Activated naive CD4-positive, alpha-beta T cell treated with anti-CD3 and anti-CD28 coated beads, Interleukin-2, amount 50 U/mL, for 72 hours (primary cell): ENCODE measurements at regions not wholly inside any gene's neighbourhood (a gene's known extent, or its start where the extent isn't known, plus 50 kb on each side); places are given as distances from the start of the nearest gene placed in this dataset.

Source experiments
- ATAC-seq, 2 donors: fragments of 150-1000 bp; cut with Tn5 transposase; 2 replicates each; pipeline ENCODE4 v1.10.0; 2021; ENCODE audit warnings: mild to moderate bottlenecking in 2 of 2, moderate library complexity in 2 of 2
- DNase-seq, 2 donors: peaks; one replicate each; pipeline ENCODE4 v3.0.0; 2021 to 2022; ENCODE audit warnings: low spot score in 2 of 2
- H3K27ac Mint-ChIP-seq, 2 donors: one replicate each; pipeline ENCODE4 v1.8.0; 2022; ENCODE audit warnings: mild to moderate bottlenecking in 2 of 2, mixed read lengths in 2 of 2
- H3K36me3 Mint-ChIP-seq, 2 donors: one replicate each; pipeline ENCODE4 v1.8.0; 2022; ENCODE audit warnings: mixed read lengths in 2 of 2
- H3K9me3 Mint-ChIP-seq, 2 donors: one replicate each; pipeline ENCODE4 v1.8.0; 2022; ENCODE audit warnings: mixed read lengths in 2 of 2

DNA sequence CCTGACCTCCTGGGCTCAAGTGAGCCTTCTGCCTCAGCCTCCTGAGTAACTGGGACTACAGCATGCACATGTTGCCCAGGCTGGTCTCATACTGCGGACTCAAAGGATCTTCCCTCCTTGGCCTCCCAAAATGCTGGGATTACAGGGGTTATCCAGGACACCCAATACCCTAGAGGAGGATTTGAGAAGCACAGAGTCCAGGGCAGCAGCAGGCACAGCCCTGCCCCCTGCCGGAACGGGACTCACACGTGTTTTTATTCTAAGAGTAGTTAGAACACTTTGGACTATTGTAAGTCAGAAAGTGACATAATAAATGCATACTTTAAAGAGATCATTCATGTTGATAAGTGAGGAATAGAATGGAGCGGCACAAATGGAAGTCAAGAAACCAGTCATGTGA is 80.2 kb downstream of the C6orf118 start:
- DNase-seq (no peak), ATAC-seq (no peak)
- peaks cover 14 to 22% of the 10 kb centered on the region in 2 donors for H3K9me3 Mint-ChIP-seq
- no peaks in the 10 kb centered on the region for H3K36me3 Mint-ChIP-seq
- no peak overlapping the region for H3K27ac Mint-ChIP-seq

DNA sequence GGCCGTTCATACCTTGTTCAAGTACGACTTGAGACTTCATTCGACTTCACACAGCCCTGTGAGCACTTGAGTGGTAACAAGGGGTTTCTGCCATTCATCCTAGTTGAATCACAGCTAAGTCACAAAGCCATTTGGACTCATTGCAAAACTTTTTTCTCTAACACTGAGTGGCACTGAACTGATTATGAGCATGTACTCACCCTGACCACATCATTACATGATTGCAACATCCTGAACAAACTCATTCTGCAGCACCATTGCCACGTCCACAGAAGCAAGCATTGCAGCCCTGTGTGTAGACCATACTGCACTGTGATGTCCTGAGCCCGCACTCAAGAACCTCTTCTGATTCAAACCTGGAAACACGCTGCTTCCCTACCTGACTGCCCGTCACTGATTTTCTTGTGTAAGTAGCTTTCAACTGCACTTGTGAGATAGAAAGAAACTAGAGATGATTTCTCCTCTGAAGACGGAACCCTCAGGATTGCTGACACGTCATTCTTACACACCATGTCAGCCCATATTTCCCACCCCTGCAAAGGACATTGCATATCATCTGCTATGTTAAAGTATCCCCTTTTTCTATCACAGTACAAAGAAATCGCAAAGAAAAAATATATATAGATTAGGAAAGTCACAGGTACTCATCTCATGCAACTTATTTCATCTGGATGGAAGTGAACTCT is 81.6 kb downstream of the C6orf118 start:
- Mint-ChIP-seq H3K9me3 (peaks cover 21 to 25% of the 10 kb centered on the region in 2 donors), H3K36me3 (no peaks in the 10 kb centered on the region), H3K27ac (no peak overlapping the region)
- no peak for DNase-seq
- ATAC-seq: no peak

DNA sequence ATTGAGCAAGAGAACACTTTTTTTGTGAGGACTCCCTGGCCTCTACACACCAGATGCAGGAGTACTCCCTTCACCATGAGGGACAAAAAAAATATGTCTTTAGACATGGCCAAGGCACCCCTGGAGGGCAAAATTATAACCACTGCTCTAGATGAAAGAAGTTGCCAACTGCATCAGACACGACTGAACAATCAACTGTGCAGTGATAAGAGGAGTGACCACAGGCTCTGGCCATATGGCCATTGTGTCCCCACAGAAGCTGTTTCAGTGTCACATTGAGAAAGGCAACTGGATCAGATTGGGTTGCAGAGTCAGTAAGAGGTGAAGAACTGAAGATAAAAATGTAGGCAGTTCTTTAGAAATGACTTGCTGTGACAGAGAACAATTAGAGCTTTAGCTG is 85.7 kb downstream of the C6orf118 start:
- H3K36me3 Mint-ChIP-seq: no peaks in the 10 kb centered on the region
- no peak for ATAC-seq
- DNase-seq: no peak
- no peak overlapping the region for H3K27ac Mint-ChIP-seq
- peaks cover 23 to 34% of the 10 kb centered on the region in 2 donors for H3K9me3 Mint-ChIP-seq

DNA sequence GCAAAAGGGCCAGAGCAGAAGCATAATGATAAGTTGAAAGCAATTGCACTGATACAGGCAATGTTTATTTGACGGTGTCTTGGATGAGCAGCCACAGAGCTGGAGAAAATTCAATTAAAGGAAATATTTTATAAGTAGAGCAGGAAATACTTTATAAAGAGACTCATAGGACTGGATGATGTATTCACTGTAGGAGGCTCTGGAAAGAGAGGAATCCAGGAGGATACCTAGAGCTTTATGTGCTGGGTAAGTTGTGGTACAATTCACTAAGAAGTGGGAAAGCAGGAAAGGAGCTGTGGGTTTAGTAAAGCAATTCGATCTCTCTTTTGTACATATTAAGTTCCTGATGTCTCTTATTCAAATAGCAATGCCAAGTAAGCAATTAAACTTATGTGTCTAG is 86.3 kb downstream of the C6orf118 start:
- DNase-seq: no peak
- no peak overlapping the region for H3K27ac Mint-ChIP-seq
- H3K9me3 Mint-ChIP-seq: peaks cover 23 to 28% of the 10 kb centered on the region in 2 donors
- no peaks in the 10 kb centered on the region for H3K36me3 Mint-ChIP-seq
- no peak for ATAC-seq

DNA sequence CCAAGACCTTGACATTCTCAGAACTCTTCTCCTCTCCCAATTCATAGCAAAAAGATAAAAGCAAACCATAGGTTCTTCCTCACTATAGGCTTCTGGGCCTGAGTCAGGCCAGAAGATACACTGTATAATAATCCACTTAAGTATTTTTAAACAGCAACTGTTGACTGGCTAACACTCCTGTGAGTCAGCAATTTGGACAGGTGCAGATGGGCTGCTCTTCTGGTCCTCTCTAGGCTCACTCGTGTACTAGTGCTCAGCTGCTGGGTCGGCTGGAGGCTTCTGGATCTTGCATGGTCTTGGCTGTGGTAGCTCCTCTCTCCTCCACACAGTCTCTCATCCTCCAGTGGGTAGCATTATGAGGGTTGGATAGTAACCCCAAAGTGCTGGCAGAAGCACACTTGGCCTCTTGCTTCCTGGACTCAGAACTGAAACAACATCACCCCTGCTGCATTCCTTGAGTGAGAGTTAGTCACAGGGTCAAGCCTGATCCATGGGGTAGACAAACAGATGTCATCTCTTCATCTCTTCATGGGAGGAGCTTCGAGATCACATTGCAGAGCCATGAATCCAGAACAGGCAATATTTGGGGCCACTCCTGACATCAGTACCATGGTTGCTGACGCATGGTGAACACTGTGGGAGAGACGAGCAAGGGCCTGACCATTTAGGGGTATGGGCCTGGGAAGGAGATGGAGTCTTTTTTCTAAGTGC is 86.9 kb downstream of the C6orf118 start:
- DNase-seq: no peak
- no peak overlapping the region for H3K27ac Mint-ChIP-seq
- ATAC-seq: no peak
- peaks cover 20 to 25% of the 10 kb centered on the region in 2 donors for H3K9me3 Mint-ChIP-seq
- no peaks in the 10 kb centered on the region for H3K36me3 Mint-ChIP-seq

DNA sequence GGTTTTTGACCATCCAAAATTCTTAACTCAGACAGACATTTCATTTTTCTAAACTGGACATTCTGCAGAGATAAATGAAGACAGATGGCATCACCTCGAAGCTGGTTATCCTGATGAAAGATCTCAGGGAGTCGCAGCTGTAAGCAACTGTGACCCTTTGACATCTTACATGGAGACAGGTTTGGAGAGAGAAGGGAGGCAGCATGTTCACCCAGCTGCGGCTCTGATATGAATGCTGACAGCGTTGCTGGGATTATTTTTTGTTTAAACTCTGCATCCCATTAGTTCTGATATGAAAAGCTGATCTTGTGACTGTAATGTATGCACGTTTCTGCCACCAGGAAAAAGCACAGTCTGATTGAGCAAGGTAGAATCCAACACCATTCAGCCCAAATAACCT is 89.4 kb downstream of the C6orf118 start:
- no peaks in the 10 kb centered on the region for H3K36me3 Mint-ChIP-seq
- DNase-seq (no peak), ATAC-seq (no peak)
- peaks cover 16 to 20% of the 10 kb centered on the region in 2 donors for H3K9me3 Mint-ChIP-seq
- no peak overlapping the region for H3K27ac Mint-ChIP-seq

DNA sequence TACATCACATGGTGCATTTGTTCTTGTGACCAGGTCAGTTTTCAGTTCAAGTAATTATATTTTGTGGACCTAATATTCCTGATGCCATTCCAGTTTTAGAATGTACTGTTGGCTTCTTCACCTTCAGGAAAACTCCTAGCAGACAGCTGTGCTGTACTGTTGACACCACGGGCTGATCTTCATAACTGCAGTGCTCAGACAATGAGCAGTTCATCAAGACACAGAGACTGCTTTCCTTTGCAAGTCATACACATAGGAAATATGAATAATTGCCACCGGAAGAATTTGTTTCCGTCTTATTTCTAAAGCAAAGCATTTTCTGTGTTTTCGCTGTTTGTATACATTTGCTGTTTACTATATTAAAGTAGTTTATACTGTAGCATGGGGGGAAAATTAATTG is 89.8 kb downstream of the C6orf118 start:
- H3K36me3 Mint-ChIP-seq: no peaks in the 10 kb centered on the region
- H3K9me3 Mint-ChIP-seq: peaks cover 17 to 20% of the 10 kb centered on the region in 2 donors
- ATAC-seq (no peak), DNase-seq (no peak)
- no peak overlapping the region for H3K27ac Mint-ChIP-seq

DNA sequence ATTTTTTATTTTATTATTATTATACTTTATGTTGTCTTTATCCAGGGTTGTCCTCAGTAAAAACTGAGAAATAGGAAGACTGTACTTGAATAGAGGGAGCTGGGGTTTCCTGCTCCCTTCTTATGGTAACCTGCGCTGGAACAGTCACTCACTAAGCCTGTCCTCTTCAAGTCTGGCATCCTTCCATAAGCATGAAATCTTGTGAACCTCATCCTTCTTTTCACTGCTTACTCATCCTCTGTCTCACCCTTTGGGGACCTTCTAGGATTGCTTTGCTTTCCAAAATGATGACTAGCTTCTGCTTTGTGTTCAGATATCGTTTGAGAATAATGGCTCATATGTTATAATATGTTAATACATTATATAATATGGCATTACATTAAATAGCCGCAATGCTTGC is 90.6 kb downstream of the C6orf118 start:
- ATAC-seq (no peak), DNase-seq (no peak)
- no peak overlapping the region for H3K27ac Mint-ChIP-seq
- peaks cover 17 to 20% of the 10 kb centered on the region in 2 donors for H3K9me3 Mint-ChIP-seq
- no peaks in the 10 kb centered on the region for H3K36me3 Mint-ChIP-seq

DNA sequence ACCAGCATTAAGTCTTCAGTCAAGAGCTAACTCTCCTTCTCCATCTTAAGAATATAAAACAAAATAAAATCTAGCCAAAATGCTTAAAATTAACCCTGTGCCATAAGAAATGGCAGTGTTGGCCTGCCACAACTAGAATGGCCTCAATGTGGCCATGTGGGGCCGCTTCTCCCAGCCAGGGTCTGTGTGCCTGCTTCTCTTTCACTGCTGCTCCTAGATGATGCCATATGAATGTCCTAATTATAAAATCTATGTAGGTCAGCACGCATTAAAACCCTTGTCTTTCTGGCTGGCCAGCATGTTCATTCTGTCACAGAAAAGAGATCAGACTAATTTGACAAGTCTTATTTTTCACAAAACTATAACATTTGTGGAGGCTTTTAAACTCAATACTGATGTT is 102.6 kb downstream of the C6orf118 start:
- H3K36me3 Mint-ChIP-seq: no peaks in the 10 kb centered on the region
- peaks cover 11 to 16% of the 10 kb centered on the region in 2 donors for H3K9me3 Mint-ChIP-seq
- ATAC-seq: no peak
- H3K27ac Mint-ChIP-seq: no peak overlapping the region
- DNase-seq: no peak

DNA sequence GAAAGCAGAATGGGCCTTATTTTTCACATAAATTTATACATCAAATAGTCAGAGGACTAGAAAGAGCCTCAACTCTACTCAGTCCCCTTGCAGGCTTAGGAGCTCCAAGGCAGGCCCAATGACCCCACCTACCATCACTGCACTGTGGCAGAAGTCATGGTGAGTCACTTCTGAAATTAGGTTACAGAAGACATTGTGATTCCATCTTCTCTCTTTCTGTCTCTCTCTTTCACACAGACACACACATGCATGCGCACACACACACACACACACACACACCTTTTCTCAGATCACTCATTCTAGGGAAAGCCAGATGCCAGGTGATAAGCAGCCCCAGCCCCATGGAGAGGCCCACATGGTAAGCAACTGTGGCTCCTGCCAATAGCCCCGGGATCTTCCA is 103.8 kb downstream of the C6orf118 start:
- Mint-ChIP-seq H3K36me3 (no peaks in the 10 kb centered on the region), H3K27ac (no peak overlapping the region), H3K9me3 (peaks cover 18 to 20% of the 10 kb centered on the region in 2 donors)
- DNase-seq (no peak), ATAC-seq (no peak)

DNA sequence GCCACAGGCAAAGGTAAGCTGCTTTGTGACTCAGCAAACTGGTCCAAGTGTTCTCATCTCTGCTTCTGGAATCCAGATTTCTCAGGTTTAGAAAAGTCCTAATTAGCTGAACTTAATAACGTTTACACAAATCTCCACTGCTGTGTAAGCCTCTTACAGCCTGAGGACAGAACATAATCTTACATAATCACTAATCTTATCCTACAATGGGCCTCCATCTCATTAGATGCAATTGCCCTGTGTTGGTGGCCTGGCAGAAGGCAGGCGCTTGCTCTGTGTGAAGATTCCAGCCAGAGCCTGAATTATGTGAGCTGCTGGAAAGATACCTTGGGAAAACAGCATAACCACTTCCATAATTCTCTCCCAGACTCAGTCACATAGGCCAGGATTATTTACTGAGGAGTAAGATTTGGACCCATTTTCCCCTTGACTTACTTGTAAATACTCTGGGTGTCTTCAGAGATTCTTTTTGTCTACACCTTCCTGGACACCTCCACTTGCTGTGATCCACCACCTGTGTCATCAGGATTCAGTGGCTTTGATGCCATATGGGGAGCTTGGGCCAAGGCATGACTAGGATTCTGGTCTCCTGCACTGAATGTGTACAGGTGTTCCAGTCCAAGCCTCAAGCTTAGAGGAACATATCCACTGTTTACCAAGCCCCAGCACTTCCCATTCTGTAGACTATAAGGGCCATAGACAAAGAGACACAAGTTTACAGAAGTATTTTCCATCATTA is 104.4 kb downstream of the C6orf118 start:
- no peak for DNase-seq

DNA sequence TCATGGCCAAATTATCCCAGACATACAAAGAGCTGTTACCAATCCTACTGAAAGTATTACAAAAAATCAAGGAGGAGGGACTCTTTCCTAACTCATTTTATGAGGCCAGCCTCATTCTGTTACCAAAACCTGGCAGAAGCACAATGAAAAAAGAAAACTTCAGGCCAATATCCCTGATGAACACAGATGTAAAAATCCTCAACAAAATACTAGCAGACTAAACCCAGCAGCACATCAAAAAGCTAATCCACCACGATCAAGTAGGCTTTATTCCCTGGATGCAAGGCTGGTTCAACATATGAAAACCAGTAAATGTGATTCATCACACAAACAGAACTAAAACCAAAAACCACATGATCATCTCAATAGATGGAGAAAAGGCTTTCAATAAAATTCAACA is 109.2 kb downstream of the C6orf118 start:
- H3K27ac Mint-ChIP-seq: no peak overlapping the region
- ATAC-seq: no peak
- DNase-seq: no peak
- peaks cover 0 to under 1% of the 10 kb centered on the region in 2 donors for H3K36me3 Mint-ChIP-seq
- peaks cover 17 to 30% of the 10 kb centered on the region in 2 donors for H3K9me3 Mint-ChIP-seq

More for the DNA sequence above, 104.4 kb downstream of the C6orf118 start:
- no peak overlapping the region for H3K27ac Mint-ChIP-seq
- no peaks in the 10 kb centered on the region for H3K36me3 Mint-ChIP-seq
- peaks cover 21 to 23% of the 10 kb centered on the region in 2 donors for H3K9me3 Mint-ChIP-seq
- no peak for ATAC-seq

DNA sequence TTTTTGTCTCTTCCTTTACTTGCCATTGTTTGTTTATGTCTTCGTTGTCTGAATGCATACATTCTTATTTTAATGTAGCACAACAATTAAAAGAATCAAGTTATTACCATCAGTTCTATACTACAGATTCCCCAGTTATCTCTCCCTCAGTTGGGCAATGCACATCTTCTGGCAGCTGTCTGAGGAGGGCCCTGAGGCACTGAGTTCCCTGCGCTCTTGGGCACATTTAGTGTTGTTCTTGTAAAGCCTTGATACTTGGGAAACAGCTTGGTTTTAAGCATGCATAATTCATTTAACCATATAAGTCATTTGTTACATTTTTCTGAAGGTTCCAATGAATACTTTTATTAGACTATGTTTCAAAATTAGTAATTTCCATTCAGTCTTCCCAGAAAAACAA is 117.9 kb downstream of the C6orf118 start:
- ATAC-seq (no peak), DNase-seq (no peak)
- Mint-ChIP-seq H3K36me3 (peaks cover 0 to 5% of the 10 kb centered on the region in 2 donors), H3K9me3 (peaks cover 9 to 10% of the 10 kb centered on the region in 2 donors), H3K27ac (no peak overlapping the region)

DNA sequence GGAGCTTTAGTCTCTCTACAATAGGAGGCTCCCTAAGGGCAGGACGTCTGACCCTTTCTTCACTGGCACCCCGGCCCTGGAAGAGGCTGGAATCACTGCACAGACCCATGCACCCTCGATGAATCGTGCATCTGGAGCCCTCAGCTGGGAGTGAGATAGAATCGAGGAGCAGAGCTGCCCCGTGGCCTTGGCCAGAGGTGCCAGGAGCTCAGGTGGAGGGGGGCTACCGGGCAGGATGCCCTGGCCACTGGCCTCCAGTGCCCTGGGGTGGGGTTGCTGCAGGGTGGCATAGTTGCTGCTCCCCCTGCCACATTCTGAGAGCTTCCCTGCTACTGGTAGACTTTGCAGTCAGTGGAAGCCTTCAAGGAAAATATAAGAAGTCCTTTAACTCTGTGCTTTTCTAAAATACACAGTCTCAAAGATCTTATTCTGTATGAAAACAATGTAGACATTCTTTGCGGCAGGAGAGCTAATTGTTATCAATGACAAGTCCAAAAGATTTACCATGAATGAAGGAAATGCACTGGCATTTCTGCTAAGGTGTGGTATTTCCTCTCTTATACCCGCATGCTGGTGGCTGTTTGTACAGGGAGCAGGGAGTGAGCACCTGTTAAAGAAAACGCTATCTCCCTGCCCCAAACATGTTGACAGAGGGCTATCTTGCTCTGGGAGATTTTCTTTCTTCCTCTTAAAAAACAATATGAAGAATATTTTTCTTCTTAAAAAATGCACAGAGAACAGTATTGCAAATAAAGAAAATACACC is 122.8 kb downstream of the C6orf118 start:
- Mint-ChIP-seq H3K36me3 (no peaks in the 10 kb centered on the region), H3K9me3 (peaks cover 13 to 15% of the 10 kb centered on the region in 2 donors), H3K27ac (no peak overlapping the region)
- no peak for ATAC-seq
- no peak for DNase-seq

DNA sequence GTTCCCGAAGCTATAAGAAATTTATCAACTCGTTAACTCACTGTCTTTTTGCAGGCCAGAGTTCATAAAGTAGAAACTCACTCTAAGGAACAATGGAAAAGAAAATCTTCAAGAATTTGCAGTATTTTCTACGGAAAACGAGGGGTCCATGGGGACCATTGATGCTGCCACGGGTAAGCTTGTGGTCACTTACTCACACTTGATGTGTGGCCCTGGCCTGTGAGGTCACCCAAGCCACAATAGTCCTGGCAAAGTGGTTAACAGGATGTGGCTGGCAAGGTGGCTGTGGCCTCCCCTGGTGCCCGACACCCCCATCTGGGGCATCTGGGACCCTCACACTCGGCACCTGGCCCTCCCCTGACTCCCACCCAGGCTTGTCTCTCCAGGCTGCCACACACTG is 123.4 kb downstream of the C6orf118 start:
- ATAC-seq: no peak
- peaks cover 10 to 15% of the 10 kb centered on the region in 2 donors for H3K9me3 Mint-ChIP-seq
- H3K36me3 Mint-ChIP-seq: no peaks in the 10 kb centered on the region
- no peak overlapping the region for H3K27ac Mint-ChIP-seq
- no peak for DNase-seq

DNA sequence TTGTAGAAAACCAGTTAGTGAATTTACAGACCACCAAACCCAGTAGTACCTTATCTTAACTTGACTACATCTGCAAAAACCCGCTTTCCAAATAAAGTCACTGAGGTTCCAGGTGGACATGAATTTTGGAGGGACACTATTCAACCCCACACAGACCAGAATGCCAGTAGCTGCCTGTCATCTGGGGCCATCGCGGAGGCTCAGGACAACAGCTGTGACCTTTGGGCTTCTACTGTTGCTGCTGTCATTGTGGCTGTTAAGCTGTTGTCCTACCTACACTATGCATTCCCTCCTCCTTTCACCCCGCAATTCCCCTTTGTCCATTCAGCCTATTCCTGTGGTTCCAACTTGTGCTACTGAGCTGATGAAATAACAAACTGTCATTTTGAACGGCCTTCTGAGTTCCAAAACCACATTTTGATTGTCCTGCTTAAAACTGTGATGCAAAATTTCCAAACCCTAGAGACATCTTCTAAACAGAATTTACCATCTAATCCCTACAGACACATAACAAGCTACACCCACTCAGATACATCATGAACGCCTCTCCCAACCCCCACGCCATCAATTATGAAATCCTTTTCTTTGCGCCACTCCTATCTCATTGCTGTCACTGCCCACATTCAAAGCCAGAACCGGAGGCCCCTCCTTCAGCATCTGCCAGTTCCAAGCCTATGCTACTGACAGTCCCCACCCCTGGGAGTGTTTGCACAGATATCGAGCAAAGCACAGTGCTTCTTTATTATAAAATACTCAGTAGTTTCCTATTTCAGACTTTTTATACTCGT is 125.0 kb downstream of the C6orf118 start:
- no peak for DNase-seq
- no peak overlapping the region for H3K27ac Mint-ChIP-seq
- H3K36me3 Mint-ChIP-seq: no peaks in the 10 kb centered on the region
- H3K9me3 Mint-ChIP-seq: peaks cover 10 to 15% of the 10 kb centered on the region in 2 donors
- no peak for ATAC-seq
